Urothelium cell line (cell line): ENCODE measurements at regions not wholly inside any gene's neighbourhood (a gene's known extent, or its start where the extent isn't known, plus 50 kb on each side); places are given as distances from the start of the nearest gene placed in this dataset.
"Not testable (repeated sequence)": the region's sequence is repeated elsewhere in the genome, so short reads cannot be mapped to it uniquely, and the experiment has no call there.

Source experiments
- DNase-seq: peaks from one replicate; pipeline ENCODE4 v3.0.0; 2011; ENCODE audit warnings: low spot score, mixed read lengths
- FAIRE-seq: peaks from 2 replicates; lab custom pipeline; 2011; peaks lifted over from hg19 to GRCh38; lab: Jason Lieb, UNC

DNA sequence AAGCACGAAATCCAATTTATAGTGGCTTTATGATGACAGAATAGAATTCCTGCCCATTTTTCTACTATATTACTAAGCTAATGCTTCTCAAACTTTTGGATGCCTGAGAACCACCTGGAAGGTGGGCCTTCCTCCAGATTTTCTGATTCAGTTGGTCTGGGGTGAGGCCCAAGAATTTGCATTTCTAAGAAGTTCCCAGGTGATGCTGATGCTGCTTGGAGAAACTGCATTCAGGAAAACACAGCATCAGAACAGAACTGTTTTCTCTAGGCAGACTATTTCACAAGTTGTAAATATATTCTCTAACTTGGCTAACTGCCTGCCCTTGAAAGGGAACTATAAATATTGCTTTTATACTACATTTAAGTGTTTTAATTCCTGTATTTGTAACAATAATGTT is 644.9 kb upstream of the DPPA4 start:
- DNase-seq (no peak), FAIRE-seq (no peak)

DNA sequence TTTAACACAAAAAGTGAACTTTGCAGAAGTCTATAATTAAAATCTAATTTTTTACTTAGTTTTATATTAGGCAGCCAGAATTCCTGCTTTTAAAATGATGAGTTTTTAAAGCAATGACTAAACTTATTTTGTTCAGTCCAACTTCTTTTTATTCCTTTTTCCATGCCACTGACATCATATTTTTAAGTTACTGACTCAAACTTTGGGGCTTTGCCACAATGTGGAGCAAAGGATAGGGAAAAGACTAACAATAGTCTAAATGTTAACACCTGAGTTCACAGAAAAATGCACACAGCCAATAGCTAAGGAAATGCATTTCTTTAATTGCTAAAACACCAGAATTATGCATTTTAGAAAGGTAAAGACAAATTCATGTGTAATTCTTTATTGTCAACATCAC is 647.6 kb upstream of the DPPA4 start:
- DNase-seq (no peak), FAIRE-seq (no peak)

DNA sequence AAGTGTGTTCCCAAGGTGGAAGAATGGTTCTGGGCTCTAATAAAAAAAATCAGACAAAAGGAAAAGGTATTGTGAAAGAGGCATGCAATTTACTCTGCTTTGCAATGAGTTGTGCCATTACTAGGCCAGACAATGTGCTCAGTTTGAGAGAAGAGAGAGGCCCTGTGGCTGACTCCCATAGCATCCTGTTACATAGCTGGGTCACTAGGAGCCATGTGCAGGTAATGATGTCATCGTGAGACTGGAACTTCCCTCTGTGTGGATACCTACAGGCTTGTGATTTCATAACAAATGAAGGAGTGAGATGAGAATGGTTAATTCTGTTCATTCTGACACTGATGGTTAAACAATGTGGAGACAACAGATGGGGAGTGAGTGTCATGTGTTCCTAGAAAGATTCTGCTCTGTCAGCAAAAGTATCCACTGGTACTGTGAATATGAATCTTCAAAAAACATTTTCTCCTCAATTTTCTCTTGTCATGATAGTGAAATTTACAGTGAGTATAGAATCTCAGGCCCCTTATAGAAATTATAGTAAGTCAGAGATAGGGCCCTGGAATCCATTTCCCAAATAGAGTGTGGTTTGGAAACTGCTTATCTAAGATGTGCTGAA is 648.7 kb upstream of the DPPA4 start:
- peak; percentile 8 for DNase-seq
- no peak for FAIRE-seq

DNA sequence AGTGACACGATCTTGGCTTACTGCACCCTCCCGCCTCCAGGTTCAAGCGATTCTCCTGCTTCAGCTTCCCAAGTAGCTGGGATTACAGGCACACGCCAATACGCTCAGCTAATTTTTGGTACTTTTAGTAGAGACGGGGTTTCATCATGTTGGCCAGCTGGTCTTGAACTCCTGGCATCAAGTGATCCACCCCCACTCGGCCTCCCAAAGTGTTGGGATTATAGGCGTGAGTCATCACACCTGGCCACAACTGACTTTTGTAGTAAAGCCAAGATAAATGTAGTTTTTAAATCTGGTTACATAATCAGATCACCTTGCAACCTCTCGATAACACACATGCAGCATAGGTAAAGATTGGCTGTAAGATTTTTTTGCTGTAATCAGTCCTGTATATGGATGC is 657.5 kb upstream of the DPPA4 start:
- DNase-seq (peak; percentile 10), FAIRE-seq (no peak)

DNA sequence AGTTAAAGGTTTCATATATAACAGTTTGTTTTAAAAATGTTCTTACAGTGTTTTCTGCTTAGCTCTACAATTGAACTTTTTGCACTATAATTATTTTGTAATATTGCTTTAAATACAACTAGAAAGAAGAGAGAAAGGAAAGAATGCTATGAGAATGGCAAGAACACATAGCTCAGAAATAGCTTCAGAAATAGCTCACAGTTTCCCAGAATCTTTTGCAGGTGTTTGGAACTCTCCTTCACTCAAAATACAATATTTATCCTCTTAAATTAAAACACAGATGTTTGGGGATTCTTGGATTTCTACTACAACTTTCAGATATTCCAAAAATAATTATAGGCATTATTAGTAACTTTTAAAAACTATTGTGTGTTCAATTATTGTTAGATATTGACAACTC is 658.0 kb upstream of the DPPA4 start:
- FAIRE-seq = no peak
- no peak for DNase-seq

GRCh38 chr3:110001905-110002304 is 664.6 kb upstream of the DPPA4 start:
- FAIRE-seq, DNase-seq: not testable (repeated sequence)

DNA sequence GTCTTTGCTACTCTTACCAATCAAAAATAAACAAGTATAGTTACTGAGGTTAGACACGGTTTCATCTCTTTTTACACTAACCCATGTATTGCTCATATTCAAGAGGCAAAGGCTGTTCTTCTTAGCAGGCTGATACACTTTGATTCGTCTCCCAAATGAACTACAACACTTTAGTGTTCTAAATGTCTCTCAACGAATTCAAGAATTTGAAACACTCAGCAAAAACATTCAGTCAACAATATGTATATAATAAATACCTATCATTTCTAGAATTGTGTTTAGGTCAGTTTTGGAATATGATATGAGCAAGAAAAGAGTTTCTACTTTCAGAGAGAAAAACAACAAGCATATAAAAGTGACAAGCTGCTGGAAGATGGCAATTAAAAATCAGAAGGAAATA is 669.6 kb upstream of the DPPA4 start:
- no peak for FAIRE-seq
- no peak for DNase-seq

DNA sequence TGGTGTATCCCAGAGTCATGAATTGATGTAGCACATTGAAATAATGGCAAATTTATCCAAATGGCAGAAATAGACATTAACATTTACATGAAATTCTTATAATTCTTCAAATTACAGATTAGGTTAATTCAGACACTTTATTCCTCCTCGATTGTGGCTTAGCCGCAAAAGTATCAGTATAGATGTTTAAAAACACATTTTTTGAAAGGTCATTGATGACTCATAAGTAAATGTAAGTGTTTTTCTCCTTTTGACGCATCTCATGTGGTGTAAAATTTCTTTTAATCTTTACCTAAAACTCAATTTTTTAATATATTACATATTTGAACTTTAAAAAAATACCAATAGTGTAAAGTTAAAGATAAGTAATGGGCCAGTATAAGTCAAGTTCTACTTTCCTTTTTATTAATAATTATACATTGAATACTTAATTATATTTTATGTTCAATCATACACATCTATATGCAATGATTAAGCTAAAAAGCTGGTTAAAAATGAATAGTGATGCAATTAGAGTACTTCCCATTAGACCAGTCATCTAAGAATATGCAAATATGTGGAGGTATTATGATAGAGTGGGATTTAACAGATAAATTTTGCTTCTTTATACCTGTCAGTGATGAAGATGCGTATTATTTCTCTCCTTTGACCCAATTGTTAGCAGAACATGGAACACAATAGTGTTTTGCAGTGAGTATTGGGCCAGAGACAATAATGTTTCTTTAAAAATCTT is 678.1 kb upstream of the DPPA4 start:
- FAIRE-seq (no peak), DNase-seq (no peak)

DNA sequence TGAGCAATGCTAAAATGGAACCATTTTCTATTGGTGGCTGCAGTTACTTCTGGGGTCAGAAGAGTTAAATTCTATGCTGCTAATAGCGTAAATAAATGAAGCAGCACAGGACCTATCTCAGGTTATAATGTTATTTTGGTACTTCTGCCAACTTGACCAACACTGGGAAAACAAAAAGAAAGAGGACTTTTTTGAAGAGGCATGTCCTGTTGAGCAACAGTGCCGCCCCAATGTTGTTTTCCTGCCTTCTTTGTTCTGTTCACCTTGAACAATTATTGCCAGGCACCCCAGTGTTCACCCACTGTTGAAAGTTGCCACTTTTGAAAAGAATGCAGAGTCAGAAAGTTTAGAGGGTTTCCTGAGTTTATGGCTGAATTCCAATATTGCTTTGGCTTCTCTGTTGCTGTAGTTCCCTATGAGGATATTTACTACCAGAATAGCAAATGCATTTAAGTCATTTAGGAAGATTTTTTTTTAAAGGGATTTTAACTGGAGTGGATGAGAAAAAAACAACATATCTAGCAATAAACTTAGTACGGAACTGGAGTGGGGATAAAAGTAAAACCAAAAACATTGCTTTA is 679.0 kb upstream of the DPPA4 start:
- no peak for FAIRE-seq

DNA sequence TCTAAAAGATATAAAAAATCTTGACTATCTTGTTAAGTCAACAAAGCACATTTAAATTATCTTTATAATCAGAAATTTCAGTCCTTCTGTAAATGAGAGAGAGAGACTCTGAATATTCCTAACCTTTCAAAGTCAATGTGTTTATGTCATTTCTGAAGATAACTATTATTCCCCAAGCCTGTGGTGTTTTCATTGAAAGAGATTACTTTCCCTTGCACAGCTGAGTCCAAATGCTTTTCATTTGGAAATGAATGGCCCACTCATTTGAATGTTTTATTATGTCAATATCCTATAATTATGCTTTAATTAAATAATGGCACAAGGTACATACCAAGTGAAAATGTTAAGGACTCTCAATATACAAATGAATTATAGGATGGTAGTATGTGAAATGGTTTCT is 680.0 kb upstream of the DPPA4 start:
- FAIRE-seq = no peak
- DNase-seq = no peak

More for the DNA sequence above, 679.0 kb upstream of the DPPA4 start:
- no peak for DNase-seq

- FAIRE-seq = no peak
- no peak for DNase-seq
These were observed 684.3 kb upstream of the DPPA4 start for GRCh38 chr3:110021659-110022058.

DNA sequence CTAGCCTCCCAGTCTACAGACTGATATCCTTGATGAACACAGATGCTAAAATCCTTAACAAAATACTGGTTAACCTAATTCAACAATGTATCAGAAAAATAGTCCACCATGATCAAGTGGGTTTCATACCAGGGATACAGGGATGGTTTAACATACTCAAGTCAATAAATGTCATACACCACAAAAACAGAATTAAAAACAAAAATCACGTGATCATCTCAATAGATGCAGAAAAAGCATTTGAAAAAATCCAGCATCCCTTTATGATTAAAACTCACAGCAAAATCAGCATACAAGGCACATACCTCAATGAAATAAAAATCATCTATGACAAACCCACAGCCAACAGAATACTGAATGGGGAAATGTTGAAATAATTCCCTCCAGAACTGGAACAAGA is 685.7 kb upstream of the DPPA4 start:
- DNase-seq, FAIRE-seq: not testable (repeated sequence)

DNA sequence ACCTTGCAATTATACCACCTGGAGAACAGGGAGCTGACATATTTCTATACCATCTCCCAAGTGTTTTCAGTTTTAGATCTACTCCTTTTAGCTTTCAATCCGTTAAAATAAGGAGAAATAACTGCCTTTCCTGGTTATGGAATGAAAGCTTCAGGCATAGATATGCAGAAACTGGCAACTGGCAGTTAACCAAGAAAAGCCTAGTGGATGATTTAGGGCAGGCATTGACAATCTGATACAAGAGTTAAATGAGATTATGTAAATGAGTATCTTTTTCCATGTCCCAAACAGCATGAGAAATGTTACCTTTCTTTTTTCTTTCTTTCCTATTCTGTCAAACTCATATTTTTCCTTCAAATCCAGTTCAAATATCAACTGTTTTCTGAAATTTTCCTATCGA is 689.1 kb upstream of the DPPA4 start:
- DNase-seq (no peak), FAIRE-seq (no peak)

DNA sequence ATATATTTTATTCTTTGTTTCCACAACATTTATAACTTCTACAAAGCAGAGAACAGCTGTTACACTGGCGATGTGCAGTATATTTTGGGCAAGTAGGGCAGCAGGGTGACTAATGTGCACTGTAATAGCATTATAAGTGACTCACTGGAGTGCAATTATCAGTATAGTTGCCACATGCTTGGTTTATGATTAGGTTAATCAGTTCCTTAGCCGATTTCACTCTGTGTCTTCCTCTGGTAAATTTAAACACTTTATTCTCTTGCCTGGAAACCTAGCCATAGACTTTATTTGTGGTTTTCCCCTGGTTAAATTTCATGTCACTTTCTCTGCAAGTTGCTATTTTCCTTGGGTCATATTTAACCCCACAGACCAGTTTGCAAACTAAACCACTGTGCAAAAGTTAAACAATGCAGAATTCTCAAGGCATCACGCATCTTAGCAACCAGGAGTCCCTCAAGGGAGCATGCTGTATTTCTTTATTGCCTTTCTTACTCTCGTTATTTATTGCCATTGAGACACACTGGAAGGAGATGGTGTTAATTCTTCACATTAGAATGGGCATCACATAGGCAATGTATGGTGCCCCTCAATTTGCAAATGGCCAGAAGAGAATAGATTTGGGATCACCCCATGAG is 690.2 kb upstream of the DPPA4 start:
- no peak for FAIRE-seq
- DNase-seq = peak; percentile 8

- DNase-seq (no peak), FAIRE-seq (no peak)
These were observed 694.6 kb upstream of the DPPA4 start for GRCh38 chr3:110031975-110032374.

GRCh38 chr3:110059431-110059830 is 722.1 kb upstream of the DPPA4 start:
- DNase-seq (no peak), FAIRE-seq (no peak)

- FAIRE-seq = no peak
These were observed 725.4 kb upstream of the DPPA4 start for GRCh38 chr3:110062716-110063115.

DNA sequence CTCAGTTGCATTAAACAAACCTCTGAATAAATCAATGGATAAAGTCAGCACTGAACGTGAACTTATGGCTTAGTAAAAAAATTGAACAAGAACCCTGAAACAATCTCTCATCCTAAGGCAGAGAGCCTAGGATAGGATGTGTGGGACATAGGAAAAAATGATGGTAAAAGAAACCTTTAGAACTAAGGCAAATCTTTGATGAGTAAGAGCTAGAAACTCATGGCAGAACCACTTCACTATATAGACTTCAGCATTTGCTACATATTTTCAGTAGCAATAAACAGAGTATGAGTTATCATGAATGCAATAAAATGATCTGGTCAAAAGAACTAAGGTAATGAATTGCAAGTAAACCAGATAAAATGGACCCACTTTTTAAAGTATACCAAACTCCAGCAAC is 725.8 kb upstream of the DPPA4 start:
- FAIRE-seq = no peak
- no peak for DNase-seq

More at GRCh38 chr3:110062716-110063115, 725.4 kb upstream of the DPPA4 start:
- DNase-seq = no peak

DNA sequence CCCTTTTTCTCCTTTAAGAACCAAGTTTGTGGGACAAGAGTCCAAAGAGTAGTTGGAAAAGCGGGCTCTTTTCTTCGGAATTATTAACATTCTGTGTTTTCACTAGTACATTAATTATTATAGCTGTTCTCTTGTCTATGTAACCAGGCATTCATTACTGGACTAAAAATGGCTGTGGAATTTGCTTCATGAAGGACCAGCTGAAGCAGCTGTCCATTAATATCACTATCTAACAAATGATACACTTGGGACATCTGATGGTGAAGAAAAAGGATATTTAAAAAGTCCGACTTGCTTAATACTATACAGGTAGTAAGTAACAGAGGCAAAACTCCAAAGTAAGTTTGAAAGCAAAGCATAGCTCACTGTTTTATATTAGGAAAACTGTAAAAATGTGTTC is 728.9 kb upstream of the DPPA4 start:
- FAIRE-seq = no peak

GRCh38 chr3:110067527-110067926 is 730.2 kb upstream of the DPPA4 start:
- DNase-seq (no peak), FAIRE-seq (no peak)

More for the DNA sequence above, 728.9 kb upstream of the DPPA4 start:
- no peak for DNase-seq

GRCh38 chr3:110069761-110070160 is 732.4 kb upstream of the DPPA4 start:
- FAIRE-seq (no peak), DNase-seq (no peak)
